ENCODE measurements at regions not wholly inside any gene's neighbourhood (a gene's known extent, or its start where the extent isn't known, plus 50 kb on each side); places are given as distances from the start of the nearest gene placed in this dataset.
A peak's percentile ranks its signal among the peaks of the same experiment; 100 is the strongest.

DNA sequence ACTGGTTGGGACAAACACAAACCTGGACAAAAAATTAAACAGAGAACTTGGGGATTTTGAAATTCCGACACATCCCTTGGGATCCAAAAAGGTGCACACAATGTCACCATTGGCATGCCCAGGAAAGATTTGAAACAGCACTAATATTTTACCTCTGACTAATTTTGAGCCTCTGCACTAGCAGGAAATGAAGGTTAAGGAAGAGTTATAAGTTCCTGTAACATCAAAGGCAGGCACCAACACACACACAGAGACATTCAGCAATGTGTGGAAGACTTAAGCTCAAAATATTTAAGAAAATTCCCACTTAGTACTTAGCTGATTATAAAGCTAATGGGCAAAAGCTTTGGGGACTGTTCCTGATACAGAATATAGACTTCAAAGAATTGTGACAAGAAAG, 247.0 kb downstream of the CDH9 start:
- no peaks in the 10 kb centered on the region for H3K36me3 Mint-ChIP-seq (ENCODE audit: low read depth, unreplicated experiment)
- no peaks in the 10 kb centered on the region for H3K9me3 ChIP-seq (ENCODE audit: insufficient read depth, low read depth, low read length)
- no peaks in the 10 kb centered on the region for H3K4me1 ChIP-seq (ENCODE audit: insufficient read depth, low read length)
- no peak overlapping the region for H2AFZ ChIP-seq (ENCODE audit: low read depth, low read length)
- no peaks in the 10 kb centered on the region for H3K27me3 ChIP-seq (ENCODE audit: insufficient read depth, low read length)
- DNase-seq (ENCODE audit: low read depth) = no peak
- no peaks in the 10 kb centered on the region for H3K36me3 ChIP-seq (ENCODE audit: insufficient read depth, low read length)
- peaks cover 9% of the 10 kb centered on the region for H3K4me1 Mint-ChIP-seq (ENCODE audit: low read depth, unreplicated experiment)
- H3K4me3 Mint-ChIP-seq (ENCODE audit: unreplicated experiment) = no peak overlapping the region
- no peak overlapping the region for H3K4me3 ChIP-seq (ENCODE audit: insufficient read depth, low read depth, low read length)
- H3K27ac ChIP-seq (ENCODE audit: low read depth, low read length) = no peak overlapping the region
- H3K27me3 Mint-ChIP-seq (ENCODE audit: low read depth, unreplicated experiment) = no peaks in the 10 kb centered on the region
- no peak for TF ChIP-seq EZH2 (IDR thresholded peaks at IDR 0.05; ENCODE audit: insufficient read depth, low read length)
- TF ChIP-seq, protein P1, sequence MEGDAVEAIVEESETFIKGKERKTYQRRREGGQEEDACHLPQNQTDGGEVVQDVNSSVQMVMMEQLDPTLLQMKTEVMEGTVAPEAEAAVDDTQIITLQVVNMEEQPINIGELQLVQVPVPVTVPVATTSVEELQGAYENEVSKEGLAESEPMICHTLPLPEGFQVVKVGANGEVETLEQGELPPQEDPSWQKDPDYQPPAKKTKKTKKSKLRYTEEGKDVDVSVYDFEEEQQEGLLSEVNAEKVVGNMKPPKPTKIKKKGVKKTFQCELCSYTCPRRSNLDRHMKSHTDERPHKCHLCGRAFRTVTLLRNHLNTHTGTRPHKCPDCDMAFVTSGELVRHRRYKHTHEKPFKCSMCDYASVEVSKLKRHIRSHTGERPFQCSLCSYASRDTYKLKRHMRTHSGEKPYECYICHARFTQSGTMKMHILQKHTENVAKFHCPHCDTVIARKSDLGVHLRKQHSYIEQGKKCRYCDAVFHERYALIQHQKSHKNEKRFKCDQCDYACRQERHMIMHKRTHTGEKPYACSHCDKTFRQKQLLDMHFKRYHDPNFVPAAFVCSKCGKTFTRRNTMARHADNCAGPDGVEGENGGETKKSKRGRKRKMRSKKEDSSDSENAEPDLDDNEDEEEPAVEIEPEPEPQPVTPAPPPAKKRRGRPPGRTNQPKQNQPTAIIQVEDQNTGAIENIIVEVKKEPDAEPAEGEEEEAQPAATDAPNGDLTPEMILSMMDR (IDR thresholded peaks at IDR 0.05; ENCODE audit: insufficient read depth, low read depth, low read length) = no peak
- H3K9me3 Mint-ChIP-seq (ENCODE audit: unreplicated experiment) = no peaks in the 10 kb centered on the region
- H3K9ac ChIP-seq (ENCODE audit: low read length) = no peak overlapping the region
- H3K27ac Mint-ChIP-seq (ENCODE audit: unreplicated experiment) = peak overlapping the region; percentile 20
- no peaks in the 10 kb centered on the region for H4K20me1 ChIP-seq (ENCODE audit: insufficient read depth, low read length)
- H3K79me2 ChIP-seq (ENCODE audit: insufficient read depth, low read length) = no peaks in the 10 kb centered on the region
- no peak for FAIRE-seq
- H3K4me2 ChIP-seq (ENCODE audit: low read length) = no peak overlapping the region

DNA sequence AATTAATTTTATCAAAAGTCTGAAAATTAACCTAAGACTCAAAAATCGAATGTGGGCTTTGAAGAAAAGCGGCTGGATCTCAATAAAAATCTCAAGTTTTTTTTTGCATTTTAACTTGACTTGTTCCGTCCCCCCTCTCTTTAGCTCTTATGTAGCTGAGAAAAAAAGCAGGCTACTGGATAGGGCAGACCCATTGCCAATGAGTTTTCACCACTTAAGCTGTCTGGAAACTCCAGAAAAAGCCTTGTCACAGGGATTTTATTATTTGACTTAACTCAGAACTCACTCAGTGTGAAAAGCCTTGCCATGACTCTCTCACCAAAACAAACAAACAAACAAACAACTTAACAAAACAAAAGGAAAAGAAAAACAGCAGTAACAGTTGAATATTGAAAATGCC, 247.4 kb downstream of the CDH9 start:
- Histone ChIP-seq H4K20me1 (ENCODE audit: insufficient read depth, low read length) (no peaks in the 10 kb centered on the region), H3K36me3 (ENCODE audit: insufficient read depth, low read length) (no peaks in the 10 kb centered on the region), H3K4me2 (ENCODE audit: low read length) (no peak overlapping the region), H3K9me3 (ENCODE audit: insufficient read depth, low read depth, low read length) (no peaks in the 10 kb centered on the region), H3K4me3 (ENCODE audit: insufficient read depth, low read depth, low read length) (no peak overlapping the region), H3K27me3 (ENCODE audit: insufficient read depth, low read length) (no peaks in the 10 kb centered on the region), H3K4me1 (ENCODE audit: insufficient read depth, low read length) (no peaks in the 10 kb centered on the region), H2AFZ (ENCODE audit: low read depth, low read length) (no peak overlapping the region), H3K27ac (ENCODE audit: low read depth, low read length) (no peak overlapping the region), H3K9ac (ENCODE audit: low read length) (no peak overlapping the region), H3K79me2 (ENCODE audit: insufficient read depth, low read length) (no peaks in the 10 kb centered on the region)
- DNase-seq (ENCODE audit: low read depth) = no peak
- Mint-ChIP-seq H3K27ac (ENCODE audit: unreplicated experiment) (no peak overlapping the region), H3K27me3 (ENCODE audit: low read depth, unreplicated experiment) (no peaks in the 10 kb centered on the region), H3K4me3 (ENCODE audit: unreplicated experiment) (no peak overlapping the region), H3K4me1 (ENCODE audit: low read depth, unreplicated experiment) (peaks cover 9% of the 10 kb centered on the region), H3K9me3 (ENCODE audit: unreplicated experiment) (no peaks in the 10 kb centered on the region), H3K36me3 (ENCODE audit: low read depth, unreplicated experiment) (no peaks in the 10 kb centered on the region)
- TF ChIP-seq, protein P1 (IDR thresholded peaks at IDR 0.05; ENCODE audit: insufficient read depth, low read depth, low read length) = no peak
- TF ChIP-seq EZH2 (IDR thresholded peaks at IDR 0.05; ENCODE audit: insufficient read depth, low read length) = no peak
- FAIRE-seq = no peak

DNA sequence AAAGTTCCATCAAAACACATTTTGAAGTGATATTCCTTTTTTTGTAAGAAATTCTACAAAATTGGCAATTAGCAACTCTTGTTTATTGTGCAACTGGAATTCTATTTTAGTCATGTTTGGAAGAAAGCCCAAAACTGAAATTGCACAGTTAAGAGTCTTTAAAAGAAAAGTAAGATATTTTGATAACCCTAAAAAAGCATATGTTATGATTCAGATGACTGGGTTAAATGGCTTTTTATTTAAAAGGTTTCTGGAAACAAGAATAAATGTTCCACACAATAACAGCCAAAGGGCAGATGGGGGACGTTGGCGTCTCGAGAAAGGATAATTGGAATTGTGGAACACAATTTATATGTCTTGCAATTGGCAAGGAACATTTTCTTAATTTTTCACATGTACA, 275.2 kb downstream of the CDH9 start:
- Mint-ChIP-seq H3K4me1 (ENCODE audit: low read depth, unreplicated experiment) (peaks cover 4% of the 10 kb centered on the region), H3K36me3 (ENCODE audit: low read depth, unreplicated experiment) (no peaks in the 10 kb centered on the region), H3K27ac (ENCODE audit: unreplicated experiment) (no peak overlapping the region), H3K4me3 (ENCODE audit: unreplicated experiment) (no peak overlapping the region), H3K27me3 (ENCODE audit: low read depth, unreplicated experiment) (no peaks in the 10 kb centered on the region), H3K9me3 (ENCODE audit: unreplicated experiment) (no peaks in the 10 kb centered on the region)
- no peaks in the 10 kb centered on the region for H3K4me1 ChIP-seq (ENCODE audit: insufficient read depth, low read length)
- H4K20me1 ChIP-seq (ENCODE audit: insufficient read depth, low read length) = no peaks in the 10 kb centered on the region
- no peak overlapping the region for H3K9ac ChIP-seq (ENCODE audit: low read length)
- H2AFZ ChIP-seq (ENCODE audit: low read depth, low read length) = no peak overlapping the region
- FAIRE-seq (no peak), DNase-seq (ENCODE audit: low read depth) (no peak)
- H3K4me3 ChIP-seq (ENCODE audit: insufficient read depth, low read depth, low read length) = no peak overlapping the region
- H3K27me3 ChIP-seq (ENCODE audit: insufficient read depth, low read length) = no peaks in the 10 kb centered on the region
- H3K27ac ChIP-seq (ENCODE audit: low read depth, low read length) = no peak overlapping the region
- TF ChIP-seq, protein P1 (IDR thresholded peaks at IDR 0.05; ENCODE audit: insufficient read depth, low read depth, low read length) = no peak
- no peak for TF ChIP-seq EZH2 (IDR thresholded peaks at IDR 0.05; ENCODE audit: insufficient read depth, low read length)
- no peaks in the 10 kb centered on the region for H3K36me3 ChIP-seq (ENCODE audit: insufficient read depth, low read length)
- peaks cover 2% of the 10 kb centered on the region for H3K9me3 ChIP-seq (ENCODE audit: insufficient read depth, low read depth, low read length)
- no peaks in the 10 kb centered on the region for H3K79me2 ChIP-seq (ENCODE audit: insufficient read depth, low read length)
- no peak overlapping the region for H3K4me2 ChIP-seq (ENCODE audit: low read length)

All from astrocyte (in vitro differentiated cells and primary cell).